Effector memory CD4-positive, alpha-beta T cell (primary cell): ENCODE measurements at regions not wholly inside any gene's neighbourhood (a gene's known extent, or its start where the extent isn't known, plus 50 kb on each side); places are given as distances from the start of the nearest gene placed in this dataset.

Experiments
- DNase-seq, 3 donors: peaks; one replicate each; pipeline ENCODE4 v3.0.0-alpha.2; 2020
- H3K27ac ChIP-seq: 2 replicates; pipeline ENCODE4 v1.7.0; 2013; ENCODE audit warnings: mild to moderate bottlenecking, low read length, moderate library complexity; ENCODE audit not compliant: insufficient read depth, poor library complexity, severe bottlenecking
- H3K27me3 ChIP-seq: replicated peaks from 2 replicates; pipeline ENCODE4 v1.7.0; 2013; ENCODE audit warnings: mild to moderate bottlenecking, low read length; ENCODE audit not compliant: insufficient read depth, control insufficient read depth, poor library complexity, severe bottlenecking
- H3K36me3 ChIP-seq: 2 replicates; pipeline ENCODE4 v1.7.0; 2013; ENCODE audit warnings: mild to moderate bottlenecking, low read length, moderate library complexity; ENCODE audit not compliant: control insufficient read depth, insufficient read depth
- H3K4me1 ChIP-seq: 2 replicates; pipeline ENCODE4 v1.7.0; 2013; ENCODE audit warnings: low read length, mild to moderate bottlenecking; ENCODE audit not compliant: control insufficient read depth, insufficient read depth, poor library complexity, severe bottlenecking
- H3K4me3 ChIP-seq: 2 replicates; pipeline ENCODE4 v1.7.0; 2013; ENCODE audit warnings: low read length, low read depth, mild to moderate bottlenecking; ENCODE audit not compliant: insufficient read depth, poor library complexity, severe bottlenecking
- H3K9me3 ChIP-seq: 2 replicates; pipeline ENCODE4 v1.7.0; 2013; ENCODE audit warnings: mild to moderate bottlenecking, low read length, moderate library complexity; ENCODE audit not compliant: control insufficient read depth

- DNase-seq = no peak
- Histone ChIP-seq H3K27ac (no peak overlapping the region), H3K9me3 (no peaks in the 10 kb centered on the region), H3K27me3 (no peaks in the 10 kb centered on the region), H3K36me3 (no peaks in the 10 kb centered on the region), H3K4me1 (no peaks in the 10 kb centered on the region), H3K4me3 (no peak overlapping the region)
Measured at GRCh38 chr1:208520438-208521099, 276.4 kb upstream of the PLXNA2 start.

DNA sequence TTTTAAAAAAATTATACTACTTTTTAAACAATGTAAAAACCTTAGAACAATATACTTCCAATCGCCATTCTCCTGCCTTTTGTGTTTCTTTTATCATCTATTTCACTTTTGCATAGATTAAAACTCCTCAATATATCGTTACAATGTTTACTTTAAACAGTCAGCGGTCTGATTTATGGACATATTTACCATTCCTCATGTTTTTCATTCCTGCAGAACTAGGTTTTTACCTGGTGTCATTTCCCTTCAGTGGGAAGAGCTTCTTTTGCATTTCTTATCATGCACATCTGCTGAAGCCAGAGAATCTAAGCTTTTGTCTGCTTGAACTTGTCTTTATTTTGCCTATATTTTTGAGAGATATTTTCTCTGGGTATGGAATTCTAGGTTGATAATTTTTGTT, 277.4 kb upstream of the PLXNA2 start:
- Histone ChIP-seq H3K27ac (no peak overlapping the region), H3K27me3 (no peaks in the 10 kb centered on the region), H3K9me3 (no peaks in the 10 kb centered on the region), H3K4me1 (no peaks in the 10 kb centered on the region), H3K36me3 (no peaks in the 10 kb centered on the region), H3K4me3 (no peak overlapping the region)
- DNase-seq = no peak

DNA sequence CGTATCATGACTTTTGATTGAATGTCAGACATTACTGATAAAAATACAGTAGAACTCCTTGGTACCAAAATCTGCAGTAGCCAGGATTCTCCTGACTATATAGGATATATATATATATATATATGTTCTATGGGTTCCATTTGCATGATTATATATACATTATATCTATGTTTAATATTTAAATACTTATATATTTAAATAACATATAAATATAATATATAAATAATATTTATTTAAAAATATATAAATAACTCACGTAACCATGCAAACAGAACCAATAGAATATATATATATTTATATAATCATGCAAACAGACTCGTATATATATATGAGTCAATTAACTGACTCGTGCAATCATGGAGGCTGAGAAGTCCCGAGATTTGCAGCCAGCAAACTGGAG, 278.8 kb upstream of the PLXNA2 start:
- H3K27ac ChIP-seq = no peak overlapping the region
- H3K27me3 ChIP-seq = peaks cover 2% of the 10 kb centered on the region
- H3K9me3 ChIP-seq = no peaks in the 10 kb centered on the region
- H3K36me3 ChIP-seq = no peaks in the 10 kb centered on the region
- no peaks in the 10 kb centered on the region for H3K4me1 ChIP-seq
- no peak overlapping the region for H3K4me3 ChIP-seq
- no peak for DNase-seq

DNA sequence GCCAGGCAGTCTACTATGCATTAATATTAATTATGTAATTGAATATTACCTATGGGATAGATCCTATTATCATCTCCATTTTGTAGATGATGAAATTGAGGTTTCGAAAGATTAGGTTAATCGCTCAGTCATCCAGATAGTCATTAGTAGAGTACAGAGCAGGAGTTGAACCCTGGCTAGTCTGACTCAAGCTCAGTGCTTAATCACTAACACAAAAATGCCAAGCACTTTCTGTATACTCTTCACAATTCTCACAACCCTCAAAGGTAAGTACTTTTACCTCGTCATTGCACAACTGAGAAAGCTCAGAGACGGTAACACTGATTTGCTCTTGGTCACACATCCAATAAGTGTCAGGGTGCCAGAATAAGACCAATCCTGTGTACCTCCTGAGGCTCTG, 280.2 kb upstream of the PLXNA2 start:
- peaks cover 2% of the 10 kb centered on the region for H3K27me3 ChIP-seq
- H3K9me3 ChIP-seq = no peaks in the 10 kb centered on the region
- no peak overlapping the region for H3K4me3 ChIP-seq
- no peak for DNase-seq
- H3K27ac ChIP-seq = no peak overlapping the region
- H3K4me1 ChIP-seq = no peaks in the 10 kb centered on the region
- H3K36me3 ChIP-seq = no peaks in the 10 kb centered on the region

DNA sequence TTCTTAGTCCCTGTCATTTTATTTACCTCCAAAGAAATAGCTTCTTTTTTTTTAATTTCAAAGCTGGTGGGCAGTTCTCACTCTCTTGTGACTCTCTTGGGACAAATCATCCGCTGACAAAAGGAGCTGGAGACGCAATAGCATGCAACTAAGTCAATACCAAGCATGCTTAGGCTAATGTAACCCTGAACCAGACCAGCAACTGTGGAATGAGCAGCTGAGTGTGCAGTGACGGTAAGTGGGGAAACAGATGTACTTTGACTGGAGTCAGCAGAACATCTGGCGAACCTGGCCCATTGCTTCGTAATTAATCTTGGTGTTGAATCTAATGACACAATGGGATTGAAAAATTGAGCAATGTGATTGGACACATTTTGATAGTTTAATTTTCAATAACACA, 280.7 kb upstream of the PLXNA2 start:
- H3K4me3 ChIP-seq = no peak overlapping the region
- no peak overlapping the region for H3K27ac ChIP-seq
- peaks cover 2% of the 10 kb centered on the region for H3K27me3 ChIP-seq
- DNase-seq = no peak
- no peaks in the 10 kb centered on the region for H3K36me3 ChIP-seq
- no peaks in the 10 kb centered on the region for H3K4me1 ChIP-seq
- H3K9me3 ChIP-seq = no peaks in the 10 kb centered on the region

DNA sequence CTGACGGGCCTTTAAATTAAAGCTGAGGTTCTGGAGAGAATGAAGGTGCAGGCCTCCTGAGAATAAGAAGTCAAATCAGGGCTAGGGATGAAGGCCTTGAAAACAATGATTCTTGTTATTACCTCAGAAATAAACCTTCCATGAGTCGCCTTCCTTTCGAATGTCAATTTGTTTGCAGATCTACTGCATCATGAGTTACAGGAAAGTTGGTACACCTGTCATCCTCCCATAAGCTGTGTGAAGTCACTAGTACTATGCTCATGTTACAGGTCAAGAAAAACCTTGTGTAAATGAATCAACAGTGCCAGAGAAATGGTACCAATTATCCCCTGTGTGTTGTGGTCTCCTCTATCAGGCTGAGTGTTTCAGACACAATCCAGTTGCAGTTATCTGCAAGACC, 281.2 kb upstream of the PLXNA2 start:
- Histone ChIP-seq H3K27ac (no peak overlapping the region), H3K4me3 (no peak overlapping the region), H3K27me3 (peaks cover 2% of the 10 kb centered on the region), H3K36me3 (no peaks in the 10 kb centered on the region), H3K4me1 (no peaks in the 10 kb centered on the region), H3K9me3 (no peaks in the 10 kb centered on the region)
- no peak for DNase-seq

GRCh38 chr1:208526613-208527125, 282.5 kb upstream of the PLXNA2 start:
- Histone ChIP-seq H3K4me3 (no peak overlapping the region), H3K9me3 (no peaks in the 10 kb centered on the region), H3K27me3 (peaks cover 2% of the 10 kb centered on the region), H3K27ac (no peak overlapping the region), H3K36me3 (no peaks in the 10 kb centered on the region), H3K4me1 (no peaks in the 10 kb centered on the region)
- DNase-seq = no peak

DNA sequence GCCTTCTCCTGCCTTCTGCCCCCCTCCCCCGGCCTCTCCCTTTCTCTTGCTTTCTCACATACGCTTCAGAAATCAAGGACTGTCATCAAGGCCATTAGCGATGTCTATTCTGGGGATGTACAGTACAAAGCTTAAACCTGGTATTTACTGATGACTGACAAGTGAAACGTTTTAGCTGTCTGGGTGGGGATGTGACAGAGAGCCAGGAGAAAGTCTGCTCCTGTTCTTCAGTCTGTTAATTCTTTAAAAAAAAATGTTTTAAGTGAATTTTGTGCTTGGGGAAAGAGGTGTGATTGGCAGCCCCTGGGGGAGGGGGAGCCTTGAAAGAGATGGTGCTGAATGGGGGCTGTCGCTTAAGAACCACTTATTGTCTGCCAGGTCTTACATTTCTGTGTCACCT, 283.0 kb upstream of the PLXNA2 start:
- no peaks in the 10 kb centered on the region for H3K4me1 ChIP-seq
- no peaks in the 10 kb centered on the region for H3K9me3 ChIP-seq
- no peak for DNase-seq
- no peak overlapping the region for H3K4me3 ChIP-seq
- no peaks in the 10 kb centered on the region for H3K36me3 ChIP-seq
- H3K27me3 ChIP-seq = peaks cover 2% of the 10 kb centered on the region
- no peak overlapping the region for H3K27ac ChIP-seq

DNA sequence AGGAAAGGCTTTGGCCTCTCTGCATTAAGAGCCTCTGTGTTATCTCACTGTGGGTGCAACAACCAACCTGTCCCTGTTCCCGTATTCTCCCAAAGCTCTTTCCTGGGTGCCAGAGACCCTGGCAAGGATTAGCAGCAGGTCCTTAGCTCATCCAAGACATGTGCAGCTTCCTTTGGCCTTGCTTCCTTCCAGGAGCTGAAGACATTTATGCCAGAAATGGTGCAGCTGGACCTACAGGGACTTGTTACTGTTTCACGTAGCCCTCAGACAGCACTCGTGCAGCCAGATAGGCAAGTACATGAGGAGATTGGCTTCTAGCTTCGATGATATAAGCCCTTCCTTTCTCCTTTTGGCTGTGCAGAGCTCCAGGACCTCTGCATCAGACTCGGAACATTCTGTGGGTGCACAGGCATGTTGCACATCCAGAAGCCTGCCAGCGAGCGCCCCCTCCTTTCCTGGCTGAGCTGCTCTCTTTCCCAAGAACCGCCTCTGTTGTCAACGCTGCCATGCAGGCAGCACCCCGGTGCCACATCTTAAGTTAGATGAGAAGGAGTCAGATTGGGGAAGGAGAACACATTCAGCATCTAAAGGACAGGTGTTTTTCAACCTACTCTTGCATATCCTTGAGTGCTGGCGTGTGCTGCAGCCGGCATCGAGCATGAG, 284.5 kb upstream of the PLXNA2 start:
- Histone ChIP-seq H3K9me3 (no peaks in the 10 kb centered on the region), H3K36me3 (no peaks in the 10 kb centered on the region), H3K27me3 (peaks cover 2% of the 10 kb centered on the region), H3K27ac (no peak overlapping the region), H3K4me1 (no peaks in the 10 kb centered on the region), H3K4me3 (no peak overlapping the region)
- no peak for DNase-seq

GRCh38 chr1:208531003-208531750, 287.0 kb upstream of the PLXNA2 start:
- Histone ChIP-seq H3K9me3 (no peaks in the 10 kb centered on the region), H3K4me3 (no peak overlapping the region)
- no peak for DNase-seq

More at GRCh38 chr1:208531003-208531750, 287.0 kb upstream of the PLXNA2 start:
- H3K27ac ChIP-seq = no peak overlapping the region
- H3K27me3 ChIP-seq = peaks cover 2% of the 10 kb centered on the region
- H3K4me1 ChIP-seq = no peaks in the 10 kb centered on the region
- H3K36me3 ChIP-seq = no peaks in the 10 kb centered on the region
